ENCODE measurements at regions not wholly inside any gene's neighbourhood (a gene's known extent, or its start where the extent isn't known, plus 50 kb on each side); places are given as distances from the start of the nearest gene placed in this dataset.

DNA sequence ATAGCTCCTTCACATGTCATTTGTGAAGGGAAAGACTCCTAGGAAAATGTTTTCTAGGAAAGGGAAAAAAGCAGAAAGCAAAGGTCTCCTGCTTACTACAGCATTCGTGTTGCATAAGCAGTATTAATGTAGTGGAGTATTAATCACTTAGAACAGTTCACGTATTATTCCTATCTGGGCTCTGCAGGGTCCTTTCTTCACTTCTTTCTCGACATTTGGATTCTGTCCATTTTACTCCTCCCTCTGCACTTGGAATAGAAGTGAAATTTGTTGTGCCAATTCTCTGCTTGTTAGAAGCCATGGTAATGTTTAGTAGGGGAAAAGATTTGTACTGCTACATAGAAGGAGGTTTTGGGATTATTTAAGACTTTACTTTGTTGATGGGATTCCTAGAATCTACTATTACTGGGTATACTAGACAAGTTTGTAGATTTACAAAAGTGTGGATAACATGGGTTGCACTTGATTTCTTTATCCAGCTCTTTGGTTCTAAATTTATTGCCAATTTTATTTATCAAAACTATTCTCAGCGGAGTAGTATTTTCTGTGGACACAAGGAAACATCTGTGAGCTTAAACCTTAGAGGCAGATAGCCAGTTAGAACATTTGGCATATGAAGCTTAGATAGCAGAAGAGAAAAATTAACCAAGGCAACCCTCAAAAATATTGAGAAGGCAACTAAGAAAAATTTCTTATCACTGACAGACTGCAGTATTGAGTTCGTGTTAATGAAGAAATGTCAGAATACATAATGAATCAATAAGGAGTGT, 108.4 kb upstream of the ESR1 start:
- in situ Hi-C loops (cut with MboI; ENCODE audit: low sequenced_read_pairs) (no loop called here), intact Hi-C loops (cut with micrococcal nuclease) (no loop called here), dilution Hi-C loops (cut with HindIII; ENCODE audit: low sequenced_read_pairs, unreplicated experiment) (no loop called here)
- Histone ChIP-seq H3K79me1 (ENCODE audit: low read depth in 1 of 2, low read length in 2 of 2) (no peaks in the 10 kb centered on the region), H3K14ac (replicated peaks; ENCODE audit: low read depth, low read length) (no peak overlapping the region), H4K5ac (ENCODE audit: low read depth, low read length) (no peak overlapping the region), H3K4me1 (ENCODE audit: control insufficient read depth, insufficient read depth, low read length) (no peaks in the 10 kb centered on the region), H2BK5ac (ENCODE audit: low read depth, low read length, poor library complexity, severe bottlenecking) (no peak overlapping the region), H3K9me3 (ENCODE audit: control insufficient read depth, insufficient read depth, low read length) (no peaks in the 10 kb centered on the region), H3K9me1 (ENCODE audit: insufficient read depth, low read length) (no peaks in the 10 kb centered on the region), H3K4ac (ENCODE audit: low read depth, low read length) (no peak overlapping the region), H2AFZ (replicated peaks; ENCODE audit: low read length, poor library complexity) (no peak overlapping the region), H3K56ac (ENCODE audit: extremely low read depth, insufficient read depth, low read length) (no peak overlapping the region), H4K20me1 (ENCODE audit: insufficient read depth, low read length) (no peaks in the 10 kb centered on the region), H3K23ac (ENCODE audit: low read depth, low read length) (no peak overlapping the region), H3K4me2 (ENCODE audit: low read depth, low read length) (no peak overlapping the region), H2BK15ac (ENCODE audit: low read depth, low read length) (no peak overlapping the region), H4K91ac (ENCODE audit: insufficient read depth, low read depth, low read length) (no peak overlapping the region), H2AK9ac (replicated peaks; ENCODE audit: low read depth, low read length, poor library complexity) (no peak overlapping the region), H3K27ac (ENCODE audit: insufficient read depth, low read length) (no peak overlapping the region), H2BK120ac (ENCODE audit: low read depth, low read length) (no peak overlapping the region), H3K4me3 (ENCODE audit: insufficient read depth, low read depth, low read length) (no peak overlapping the region), H3K36me3 (ENCODE audit: control insufficient read depth, insufficient read depth, low read length) (no peaks in the 10 kb centered on the region), H3K18ac (ENCODE audit: low read depth, low read length) (no peak overlapping the region), H2BK20ac (ENCODE audit: low read depth, low read length) (no peak overlapping the region), H3K27me3 (ENCODE audit: control insufficient read depth, insufficient read depth, low read length) (no peaks in the 10 kb centered on the region), H2AK5ac (ENCODE audit: low read depth, low read length) (no peak overlapping the region), H4K8ac (ENCODE audit: low read depth in 2 of 2, low read length in 2 of 2) (no peak overlapping the region), H3K9ac (ENCODE audit: low read depth, low read length) (no peak overlapping the region)
- no CpG with 5 or more reads among the region's 5 CpGs for WGBS, 2 experiments (ENCODE audit: extremely low coverage in 2 of 2, insufficient read length in 1 of 2)
- ChIA-PET CTCF (no interaction called here), POLR2A (ENCODE audit: unreplicated experiment) (no interaction called here)
- DNase-seq, result no peak
- no peak for ATAC-seq (ENCODE audit: low read depth)
- no peak for TF ChIP-seq CHD1 (IDR thresholded peaks at IDR 0.05; ENCODE audit: low read depth, low read length)
- TF ChIP-seq, protein P1, sequence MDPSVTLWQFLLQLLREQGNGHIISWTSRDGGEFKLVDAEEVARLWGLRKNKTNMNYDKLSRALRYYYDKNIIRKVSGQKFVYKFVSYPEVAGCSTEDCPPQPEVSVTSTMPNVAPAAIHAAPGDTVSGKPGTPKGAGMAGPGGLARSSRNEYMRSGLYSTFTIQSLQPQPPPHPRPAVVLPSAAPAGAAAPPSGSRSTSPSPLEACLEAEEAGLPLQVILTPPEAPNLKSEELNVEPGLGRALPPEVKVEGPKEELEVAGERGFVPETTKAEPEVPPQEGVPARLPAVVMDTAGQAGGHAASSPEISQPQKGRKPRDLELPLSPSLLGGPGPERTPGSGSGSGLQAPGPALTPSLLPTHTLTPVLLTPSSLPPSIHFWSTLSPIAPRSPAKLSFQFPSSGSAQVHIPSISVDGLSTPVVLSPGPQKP (IDR thresholded peaks at IDR 0.05; ENCODE audit: borderline replicate concordance, low read depth, low read length), result no peak
- no peak for TF ChIP-seq BHLHE40 (IDR thresholded peaks at IDR 0.05; ENCODE audit: low read depth, low read length)
- no peak for TF ChIP-seq CEBPB (IDR thresholded peaks at IDR 0.05; ENCODE audit: low read depth, low read length)
- no peak for TF ChIP-seq MXI1 (IDR thresholded peaks at IDR 0.05; ENCODE audit: borderline replicate concordance, low read depth, low read length)
- no peak for TF ChIP-seq RCOR1 (IDR thresholded peaks at IDR 0.05; ENCODE audit: insufficient replicate concordance, low read length)
- TF ChIP-seq NFE2L2 (IDR thresholded peaks at IDR 0.05; ENCODE audit: low read depth, low read length), result no peak
- TF ChIP-seq POLR2A (IDR thresholded peaks at IDR 0.05; ENCODE audit: low read depth, low read length), result no peak
- TF ChIP-seq FOS (IDR thresholded peaks at IDR 0.05; ENCODE audit: low read depth, low read length), result no peak
- TF ChIP-seq SMC3 (IDR thresholded peaks at IDR 0.05; ENCODE audit: low read depth, low read length), result no peak
- TF ChIP-seq, protein P2, sequence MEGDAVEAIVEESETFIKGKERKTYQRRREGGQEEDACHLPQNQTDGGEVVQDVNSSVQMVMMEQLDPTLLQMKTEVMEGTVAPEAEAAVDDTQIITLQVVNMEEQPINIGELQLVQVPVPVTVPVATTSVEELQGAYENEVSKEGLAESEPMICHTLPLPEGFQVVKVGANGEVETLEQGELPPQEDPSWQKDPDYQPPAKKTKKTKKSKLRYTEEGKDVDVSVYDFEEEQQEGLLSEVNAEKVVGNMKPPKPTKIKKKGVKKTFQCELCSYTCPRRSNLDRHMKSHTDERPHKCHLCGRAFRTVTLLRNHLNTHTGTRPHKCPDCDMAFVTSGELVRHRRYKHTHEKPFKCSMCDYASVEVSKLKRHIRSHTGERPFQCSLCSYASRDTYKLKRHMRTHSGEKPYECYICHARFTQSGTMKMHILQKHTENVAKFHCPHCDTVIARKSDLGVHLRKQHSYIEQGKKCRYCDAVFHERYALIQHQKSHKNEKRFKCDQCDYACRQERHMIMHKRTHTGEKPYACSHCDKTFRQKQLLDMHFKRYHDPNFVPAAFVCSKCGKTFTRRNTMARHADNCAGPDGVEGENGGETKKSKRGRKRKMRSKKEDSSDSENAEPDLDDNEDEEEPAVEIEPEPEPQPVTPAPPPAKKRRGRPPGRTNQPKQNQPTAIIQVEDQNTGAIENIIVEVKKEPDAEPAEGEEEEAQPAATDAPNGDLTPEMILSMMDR (conservative IDR thresholded peaks at IDR 0.05; ENCODE audit: low read depth, low read length), result no peak
- TF ChIP-seq, protein P3, sequence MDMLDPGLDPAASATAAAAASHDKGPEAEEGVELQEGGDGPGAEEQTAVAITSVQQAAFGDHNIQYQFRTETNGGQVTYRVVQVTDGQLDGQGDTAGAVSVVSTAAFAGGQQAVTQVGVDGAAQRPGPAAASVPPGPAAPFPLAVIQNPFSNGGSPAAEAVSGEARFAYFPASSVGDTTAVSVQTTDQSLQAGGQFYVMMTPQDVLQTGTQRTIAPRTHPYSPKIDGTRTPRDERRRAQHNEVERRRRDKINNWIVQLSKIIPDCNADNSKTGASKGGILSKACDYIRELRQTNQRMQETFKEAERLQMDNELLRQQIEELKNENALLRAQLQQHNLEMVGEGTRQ (IDR thresholded peaks at IDR 0.05; ENCODE audit: low read depth, low read length), result no peak
- no peak for TF ChIP-seq RAD21 (IDR thresholded peaks at IDR 0.05; ENCODE audit: low read length)
- TF ChIP-seq RFX5 (IDR thresholded peaks at IDR 0.05; ENCODE audit: low read depth, low read length), result no peak
- TF ChIP-seq MAFK (IDR thresholded peaks at IDR 0.05; ENCODE audit: low read depth, low read length), result no peak
- no peak for TF ChIP-seq MAZ (IDR thresholded peaks at IDR 0.05; ENCODE audit: borderline replicate concordance, low read depth, low read length)
- no TSS peak for BruUV-seq (replicated peaks)
